ENCODE measurements at regions not wholly inside any gene's neighbourhood (a gene's known extent, or its start where the extent isn't known, plus 50 kb on each side); places are given as distances from the start of the nearest gene placed in this dataset.
A peak's percentile ranks its signal among the peaks of the same experiment; 100 is the strongest.

- DNase-seq = no peak
Measured at GRCh38 chr4:106507440-106507839, 138.9 kb upstream of the GIMD1 start.

DNA sequence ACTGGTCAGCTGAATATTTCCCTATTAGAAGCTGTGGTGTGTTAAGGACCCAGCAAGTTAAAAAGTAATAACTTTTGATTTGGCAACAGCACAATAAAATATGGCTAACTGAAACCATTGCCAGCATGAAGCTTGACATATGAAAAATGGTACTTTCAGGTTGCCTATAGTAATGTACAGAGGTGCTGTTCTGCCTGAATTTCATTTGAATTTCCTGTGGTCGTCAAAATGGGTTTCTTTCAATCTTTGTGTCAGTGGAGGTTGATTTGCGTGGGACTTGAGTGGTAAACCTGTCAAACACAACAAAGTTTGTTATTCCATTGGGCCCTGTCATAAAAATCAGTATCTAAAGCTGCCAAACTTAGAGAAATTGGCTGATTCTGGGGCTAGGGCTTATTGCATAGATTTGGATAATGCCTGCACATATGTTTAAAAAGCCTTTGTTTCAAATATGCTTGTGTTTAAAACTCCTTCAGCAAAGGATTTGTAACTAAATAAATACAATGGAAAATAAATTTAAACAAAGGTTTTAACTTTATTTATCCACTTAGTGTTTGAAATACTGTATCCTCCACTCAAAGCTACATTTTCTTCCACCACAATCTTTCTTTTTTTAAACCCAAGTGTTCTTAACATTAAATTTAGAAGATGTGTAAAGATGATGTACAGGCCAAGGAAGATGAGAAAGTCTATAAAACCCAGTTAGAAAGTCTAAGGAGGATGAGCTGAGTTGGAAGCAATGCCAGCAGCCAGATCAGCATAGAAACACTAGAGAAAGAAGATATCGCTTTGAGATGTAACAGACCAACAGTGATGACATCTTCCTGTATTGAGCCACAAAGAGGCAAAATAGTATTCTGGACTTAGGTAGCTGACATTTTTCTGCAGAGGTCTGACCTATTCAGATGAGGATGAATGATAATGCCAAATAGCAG lies 134.8 kb upstream of the GIMD1 start:
- DNase-seq = no peak

- no peak for DNase-seq
Measured at GRCh38 chr4:106502106-106502699, 133.6 kb upstream of the GIMD1 start.

- DNase-seq = no peak
Measured at GRCh38 chr4:106497271-106497670, 128.7 kb upstream of the GIMD1 start.

DNA sequence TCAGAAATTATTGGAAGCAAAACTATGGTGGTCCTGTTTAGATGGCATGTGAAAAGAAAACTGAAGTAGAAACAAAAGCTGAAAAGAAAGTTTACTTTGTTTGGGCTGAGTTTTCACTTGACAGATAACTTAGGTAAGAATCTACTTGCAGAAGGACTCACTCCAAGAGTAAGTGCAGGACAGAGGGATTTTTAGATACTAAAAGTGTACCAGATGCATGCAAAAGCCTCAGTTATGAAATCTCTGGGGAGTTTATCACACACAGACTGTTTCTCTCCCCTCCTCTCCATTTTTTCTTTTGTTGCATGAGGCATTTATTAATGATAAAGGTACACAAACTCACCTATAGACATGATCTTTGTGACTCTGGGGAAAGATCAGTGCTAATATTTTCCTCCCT lies 127.5 kb upstream of the GIMD1 start:
- no peak for DNase-seq

DNA sequence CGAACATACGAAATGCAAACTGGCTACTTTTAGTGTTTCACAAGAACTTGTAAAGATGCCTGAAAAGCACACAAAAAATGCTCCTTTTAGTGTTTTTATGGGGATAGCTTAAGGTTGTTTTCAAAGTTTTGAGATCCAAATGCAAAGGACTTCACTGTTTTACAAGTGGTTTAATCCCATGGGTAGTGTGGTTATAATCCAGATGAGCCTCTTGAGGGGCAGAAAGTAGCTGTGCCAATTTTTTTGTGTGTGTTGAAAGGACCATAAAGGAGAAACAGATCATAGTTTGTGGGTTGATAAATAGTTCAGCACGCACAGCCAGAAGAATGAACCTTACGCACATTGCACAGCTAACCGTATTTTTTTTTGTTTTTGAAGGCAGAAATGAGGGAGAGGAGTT lies 126.9 kb upstream of the GIMD1 start:
- DNase-seq = no peak

GRCh38 chr4:106494066-106494465 lies 125.5 kb upstream of the GIMD1 start:
- no peak for DNase-seq

DNA sequence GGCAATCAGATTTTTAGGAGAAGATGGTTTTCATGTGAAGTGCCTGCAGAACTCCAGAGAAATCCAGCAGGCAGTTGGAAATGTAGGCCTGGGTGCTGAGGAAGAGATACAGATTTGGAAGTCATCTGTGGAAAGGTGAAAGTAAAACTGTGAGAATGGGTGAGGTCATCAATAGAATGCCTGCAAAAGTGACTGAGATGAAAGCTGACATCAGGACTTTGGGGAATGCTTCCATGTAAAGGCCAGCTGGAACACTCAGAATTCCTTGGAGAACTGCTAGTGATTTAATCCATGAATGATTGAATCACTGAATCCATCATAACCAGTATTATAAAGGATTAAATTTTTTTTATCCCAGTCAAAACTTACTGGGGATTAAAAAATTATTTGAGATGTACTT lies 124.5 kb upstream of the GIMD1 start:
- no peak for DNase-seq

DNA sequence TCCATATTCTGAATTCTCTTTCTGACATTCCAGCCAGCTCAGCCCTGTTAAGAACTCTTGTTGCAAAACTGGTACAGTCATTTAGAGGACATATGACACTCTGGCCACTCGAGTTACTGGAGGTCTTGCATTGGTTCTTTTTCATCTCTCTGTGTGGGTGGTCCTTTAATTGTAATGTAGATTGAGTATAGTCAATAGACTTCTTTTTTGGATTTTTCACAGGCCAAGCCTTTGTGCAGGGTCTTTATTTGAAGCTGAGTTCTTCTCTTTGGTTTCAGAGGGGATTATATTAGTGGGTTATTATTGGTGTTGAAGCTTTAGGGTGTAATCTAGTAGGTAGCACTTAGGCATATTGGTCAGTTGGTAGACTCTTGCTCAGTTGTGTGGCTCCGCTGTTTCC lies 118.0 kb upstream of the GIMD1 start:
- DNase-seq = no peak

DNA sequence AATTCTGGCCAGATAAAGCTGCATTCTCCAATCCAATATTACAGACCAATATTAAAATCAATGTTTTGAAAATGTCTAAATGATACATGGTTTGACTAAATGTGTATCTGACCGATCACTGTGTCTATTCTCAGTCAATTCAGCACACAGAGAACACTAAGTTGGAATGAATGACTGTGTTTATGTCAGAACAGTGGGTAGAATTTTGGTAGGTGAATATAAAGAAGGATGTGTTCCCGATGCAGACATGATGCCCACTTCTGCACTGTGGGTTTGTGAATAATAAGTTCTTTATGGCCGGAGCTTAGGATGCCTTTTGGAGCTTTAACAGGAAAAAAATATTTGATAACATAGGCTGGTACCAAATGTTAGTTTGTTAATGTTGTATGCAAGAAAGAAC lies 113.2 kb upstream of the GIMD1 start:
- no peak for DNase-seq

DNA sequence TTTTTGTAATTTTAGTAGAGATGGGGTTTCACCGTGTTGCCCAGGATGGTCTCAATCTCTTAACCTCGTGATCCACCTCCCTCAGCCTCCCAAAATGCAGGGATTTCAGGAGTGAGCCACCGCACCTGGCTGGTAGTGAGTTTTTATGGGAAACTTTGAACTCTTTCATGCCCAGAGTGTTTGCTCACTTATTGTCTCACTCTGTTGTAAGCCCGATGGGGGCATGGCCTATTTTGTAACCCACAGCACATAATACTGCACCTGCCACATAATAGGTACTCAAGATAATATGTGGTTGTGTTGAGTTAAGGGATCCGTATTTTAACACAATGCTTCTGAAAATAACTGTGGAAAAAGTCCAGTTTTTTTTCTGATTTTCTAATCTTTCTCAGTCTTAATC lies 109.6 kb upstream of the GIMD1 start:
- DNase-seq = peak; percentile 44

GRCh38 chr4:106476741-106477140 lies 108.2 kb upstream of the GIMD1 start:
- DNase-seq = no peak

GRCh38 chr4:106473515-106473914 lies 104.9 kb upstream of the GIMD1 start:
- DNase-seq = no peak

DNA sequence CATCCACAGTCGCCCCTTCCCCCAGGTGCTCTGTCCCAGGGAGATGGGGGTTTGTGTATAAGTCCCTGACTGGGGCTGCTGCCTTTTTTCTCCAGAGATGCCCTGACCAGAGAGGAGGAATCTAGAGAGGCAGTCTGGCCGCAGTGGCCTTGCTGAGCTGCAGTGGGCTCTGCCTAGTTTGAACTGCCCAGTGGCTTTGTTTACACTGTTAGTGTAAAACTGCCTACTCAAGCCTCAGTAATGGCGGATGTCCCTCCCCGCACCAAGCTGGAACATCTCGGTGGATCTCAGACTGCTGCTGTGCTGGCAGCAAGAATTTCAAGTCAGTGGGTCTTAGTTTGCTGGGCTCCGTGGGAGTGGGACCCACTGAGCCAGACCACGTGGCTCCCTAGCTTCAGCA lies 102.6 kb upstream of the GIMD1 start:
- no peak for DNase-seq

GRCh38 chr4:106463622-106464021 lies 95.0 kb upstream of the GIMD1 start:
- DNase-seq = no peak

GRCh38 chr4:106454581-106454980 lies 86.0 kb upstream of the GIMD1 start:
- no peak for DNase-seq

DNA sequence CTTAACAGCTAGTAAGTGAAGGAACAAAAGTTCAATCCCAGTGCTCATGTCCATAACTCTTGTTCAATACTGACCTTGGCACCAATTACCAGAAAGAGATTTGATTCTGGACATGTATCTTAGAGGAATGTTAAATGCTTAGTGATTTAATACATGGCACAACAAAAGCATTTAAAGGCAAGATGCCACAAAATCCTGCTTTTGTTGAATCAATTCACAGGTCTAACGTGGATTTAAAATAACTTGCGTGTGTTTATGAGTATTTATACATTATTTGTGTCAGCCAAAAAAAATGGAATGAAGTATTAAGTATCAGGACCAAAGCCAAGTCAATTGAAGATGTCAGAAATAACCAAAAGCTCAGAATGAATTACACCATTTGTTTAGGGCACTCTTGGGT lies 85.4 kb upstream of the GIMD1 start:
- DNase-seq = no peak

DNA sequence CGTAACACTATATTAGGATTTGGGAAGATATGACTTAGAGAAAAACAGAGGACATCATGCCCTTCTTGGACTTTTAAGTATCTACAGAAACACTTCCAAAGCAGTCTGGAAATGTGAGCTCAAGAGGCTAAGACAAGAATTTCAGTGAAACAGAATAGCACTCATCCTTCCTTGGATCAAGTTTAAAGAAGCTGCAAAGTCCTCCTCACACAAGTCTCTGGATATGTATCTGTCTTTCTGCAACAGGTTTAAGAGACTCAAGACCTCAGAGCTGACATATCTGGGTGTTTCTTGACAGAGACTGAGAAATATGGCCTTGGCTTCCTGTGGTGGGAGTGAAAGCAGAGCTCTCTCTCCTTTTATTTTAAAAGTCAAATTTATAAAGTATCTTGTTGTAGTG lies 82.5 kb upstream of the GIMD1 start:
- DNase-seq = no peak

DNA sequence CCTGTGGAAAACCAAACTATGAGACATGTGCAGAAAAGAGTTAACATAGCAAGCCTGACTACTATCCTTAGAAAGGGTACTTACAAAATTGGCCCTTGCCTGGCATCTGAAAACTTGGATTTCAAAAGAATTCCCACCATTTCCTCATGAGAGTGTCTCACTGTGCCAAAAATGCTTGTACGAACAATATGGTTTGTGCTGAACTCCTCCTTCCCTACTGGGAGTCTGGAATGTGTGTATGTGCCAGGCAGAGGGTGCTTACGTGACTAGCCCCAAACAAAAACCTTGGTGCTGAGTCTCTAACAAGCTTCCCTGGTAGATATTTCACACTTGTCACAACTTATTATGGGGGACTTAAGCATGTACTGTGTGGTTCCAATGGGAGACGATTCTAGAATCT lies 81.7 kb upstream of the GIMD1 start:
- no peak for DNase-seq

GRCh38 chr4:106444557-106444956 lies 76.0 kb upstream of the GIMD1 start:
- DNase-seq = no peak

DNA sequence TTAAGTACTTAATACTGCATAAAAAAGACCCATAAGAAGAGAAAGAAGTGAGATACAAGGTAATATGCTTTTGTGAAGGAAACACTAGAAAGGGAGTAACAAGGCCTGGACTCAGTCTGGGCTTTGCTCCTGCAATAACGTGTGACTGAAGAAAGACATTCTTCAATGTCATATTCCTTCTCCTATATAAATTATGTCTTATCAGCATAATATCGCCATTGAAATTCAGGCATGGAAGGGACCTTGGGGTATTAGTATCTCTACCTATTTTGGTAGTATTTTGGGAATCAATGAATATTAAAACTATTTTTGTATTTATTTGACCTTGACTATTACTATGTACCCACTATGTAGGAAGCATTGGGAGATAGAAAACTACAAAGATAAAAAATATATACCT lies 62.2 kb upstream of the GIMD1 start:
- no peak for DNase-seq

DNA sequence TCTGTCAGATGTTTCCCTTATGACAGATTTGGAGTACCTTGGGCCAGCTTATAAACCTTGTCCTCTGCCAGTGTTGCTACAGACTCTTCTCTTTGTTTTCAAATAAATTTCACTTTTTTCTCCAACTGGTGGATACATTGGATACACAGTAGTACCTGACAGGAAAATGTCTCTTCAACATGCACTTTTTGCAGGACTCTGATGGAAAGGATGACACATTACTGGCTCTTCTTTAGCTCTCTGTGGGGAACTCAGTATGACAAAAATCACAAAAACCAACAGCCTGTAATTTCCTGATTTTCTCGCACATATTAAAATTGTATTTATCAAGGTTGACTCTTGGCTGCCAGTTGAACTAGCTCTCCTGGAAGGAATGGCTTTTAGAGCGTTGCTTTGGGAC lies 61.3 kb upstream of the GIMD1 start:
- no peak for DNase-seq

- DNase-seq = no peak
Measured at GRCh38 chr4:106426069-106426468, 57.5 kb upstream of the GIMD1 start.

DNA sequence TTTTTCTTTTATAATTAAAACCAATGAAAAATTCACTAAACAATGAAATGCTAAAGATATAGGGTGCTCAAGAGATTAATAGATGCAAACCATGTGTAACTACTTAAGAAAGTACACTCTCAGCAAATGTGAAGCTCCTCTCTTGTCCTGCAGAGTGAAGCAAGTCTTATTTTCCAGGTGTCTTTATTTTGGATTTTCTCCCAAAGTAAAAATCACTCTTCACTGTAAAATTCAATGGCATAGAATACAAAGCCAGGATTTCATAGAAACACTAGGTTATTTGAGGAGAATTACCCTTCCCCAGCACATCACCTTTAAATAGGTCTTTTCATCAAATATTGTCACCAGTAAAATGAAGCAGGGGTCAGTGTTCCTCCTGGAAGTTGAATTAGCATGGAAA lies 57.0 kb upstream of the GIMD1 start:
- DNase-seq = no peak

GRCh38 chr4:106424426-106424825 lies 55.8 kb upstream of the GIMD1 start:
- no peak for DNase-seq

All from NCI-H1105 treated with DMSO at 0.1 percent for 48 hours (cell line).